ENCODE measurements at regions not wholly inside any gene's neighbourhood (a gene's known extent, or its start where the extent isn't known, plus 50 kb on each side); places are given as distances from the start of the nearest gene placed in this dataset.

- Histone ChIP-seq H3K9me3 (ENCODE audit: control insufficient read depth, insufficient read depth, low read length) (no peaks in the 10 kb centered on the region), H3K4me3 (ENCODE audit: low read depth, low read length) (no peak overlapping the region), H3K4me1 (ENCODE audit: control insufficient read depth, insufficient read depth, low read length) (peaks cover 28% of the 10 kb centered on the region), H3K36me3 (ENCODE audit: control insufficient read depth, insufficient read depth, low read length) (no peaks in the 10 kb centered on the region), H3K27me3 (ENCODE audit: control insufficient read depth, insufficient read depth, low read length) (no peaks in the 10 kb centered on the region), H3K9ac (ENCODE audit: low read depth, low read length) (no peak overlapping the region), H3K27ac (ENCODE audit: low read depth, low read length) (no peak overlapping the region)
Measured at GRCh38 chr3:82080792-82081191, 319.3 kb upstream of the GBE1 start.

GRCh38 chr3:82080261-82080660 is 318.8 kb upstream of the GBE1 start:
- H3K4me3 ChIP-seq (ENCODE audit: low read depth, low read length): no peak overlapping the region
- H3K27me3 ChIP-seq (ENCODE audit: control insufficient read depth, insufficient read depth, low read length): no peaks in the 10 kb centered on the region
- H3K9me3 ChIP-seq (ENCODE audit: control insufficient read depth, insufficient read depth, low read length): no peaks in the 10 kb centered on the region
- H3K4me1 ChIP-seq (ENCODE audit: control insufficient read depth, insufficient read depth, low read length): peaks cover 23% of the 10 kb centered on the region
- no peaks in the 10 kb centered on the region for H3K36me3 ChIP-seq (ENCODE audit: control insufficient read depth, insufficient read depth, low read length)
- no peak overlapping the region for H3K27ac ChIP-seq (ENCODE audit: low read depth, low read length)
- H3K9ac ChIP-seq (ENCODE audit: low read depth, low read length): no peak overlapping the region

GRCh38 chr3:82079335-82079890 is 318.0 kb upstream of the GBE1 start:
- Histone ChIP-seq H3K27ac (ENCODE audit: low read depth, low read length) (no peak overlapping the region), H3K27me3 (ENCODE audit: control insufficient read depth, insufficient read depth, low read length) (no peaks in the 10 kb centered on the region), H3K4me3 (ENCODE audit: low read depth, low read length) (no peak overlapping the region), H3K9me3 (ENCODE audit: control insufficient read depth, insufficient read depth, low read length) (no peaks in the 10 kb centered on the region), H3K36me3 (ENCODE audit: control insufficient read depth, insufficient read depth, low read length) (no peaks in the 10 kb centered on the region), H3K4me1 (ENCODE audit: control insufficient read depth, insufficient read depth, low read length) (peaks cover 14% of the 10 kb centered on the region), H3K9ac (ENCODE audit: low read depth, low read length) (no peak overlapping the region)

- no peak overlapping the region for H3K27ac ChIP-seq (ENCODE audit: low read depth, low read length)
- no peak overlapping the region for H3K4me3 ChIP-seq (ENCODE audit: low read depth, low read length)
- no peak overlapping the region for H3K9ac ChIP-seq (ENCODE audit: low read depth, low read length)
- H3K9me3 ChIP-seq (ENCODE audit: control insufficient read depth, insufficient read depth, low read length): no peaks in the 10 kb centered on the region
- H3K27me3 ChIP-seq (ENCODE audit: control insufficient read depth, insufficient read depth, low read length): no peaks in the 10 kb centered on the region
- peaks cover 9% of the 10 kb centered on the region; the same call in 1 of the 2 replicates for H3K4me1 ChIP-seq (ENCODE audit: control insufficient read depth, insufficient read depth, low read length)
- no peaks in the 10 kb centered on the region for H3K36me3 ChIP-seq (ENCODE audit: control insufficient read depth, insufficient read depth, low read length)
Measured at GRCh38 chr3:82078246-82078645, 316.8 kb upstream of the GBE1 start.

GRCh38 chr3:82067420-82067819 is 306.0 kb upstream of the GBE1 start:
- Histone ChIP-seq H3K27ac (ENCODE audit: low read depth, low read length) (no peak overlapping the region), H3K4me3 (ENCODE audit: low read depth, low read length) (no peak overlapping the region)

GRCh38 chr3:82058809-82059208 is 297.4 kb upstream of the GBE1 start:
- H3K9me3 ChIP-seq (ENCODE audit: control insufficient read depth, insufficient read depth, low read length): no peaks in the 10 kb centered on the region
- no peaks in the 10 kb centered on the region for H3K36me3 ChIP-seq (ENCODE audit: control insufficient read depth, insufficient read depth, low read length)
- H3K9ac ChIP-seq (ENCODE audit: low read depth, low read length): no peak overlapping the region
- H3K27me3 ChIP-seq (ENCODE audit: control insufficient read depth, insufficient read depth, low read length): no peaks in the 10 kb centered on the region
- no peaks in the 10 kb centered on the region for H3K4me1 ChIP-seq (ENCODE audit: control insufficient read depth, insufficient read depth, low read length)
- no peak overlapping the region for H3K27ac ChIP-seq (ENCODE audit: low read depth, low read length)
- no peak overlapping the region for H3K4me3 ChIP-seq (ENCODE audit: low read depth, low read length)

More at GRCh38 chr3:82067420-82067819, 306.0 kb upstream of the GBE1 start:
- Histone ChIP-seq H3K27me3 (ENCODE audit: control insufficient read depth, insufficient read depth, low read length) (no peaks in the 10 kb centered on the region), H3K9me3 (ENCODE audit: control insufficient read depth, insufficient read depth, low read length) (no peaks in the 10 kb centered on the region), H3K9ac (ENCODE audit: low read depth, low read length) (no peak overlapping the region), H3K4me1 (ENCODE audit: control insufficient read depth, insufficient read depth, low read length) (no peaks in the 10 kb centered on the region), H3K36me3 (ENCODE audit: control insufficient read depth, insufficient read depth, low read length) (no peaks in the 10 kb centered on the region)

GRCh38 chr3:82055792-82056191 is 294.3 kb upstream of the GBE1 start:
- no peaks in the 10 kb centered on the region for H3K4me1 ChIP-seq (ENCODE audit: control insufficient read depth, insufficient read depth, low read length)
- H3K27me3 ChIP-seq (ENCODE audit: control insufficient read depth, insufficient read depth, low read length): no peaks in the 10 kb centered on the region
- no peaks in the 10 kb centered on the region for H3K36me3 ChIP-seq (ENCODE audit: control insufficient read depth, insufficient read depth, low read length)
- H3K9me3 ChIP-seq (ENCODE audit: control insufficient read depth, insufficient read depth, low read length): no peaks in the 10 kb centered on the region
- H3K9ac ChIP-seq (ENCODE audit: low read depth, low read length): no peak overlapping the region
- no peak overlapping the region for H3K4me3 ChIP-seq (ENCODE audit: low read depth, low read length)
- H3K27ac ChIP-seq (ENCODE audit: low read depth, low read length): no peak overlapping the region

- Histone ChIP-seq H3K27ac (ENCODE audit: low read depth, low read length) (no peak overlapping the region), H3K9me3 (ENCODE audit: control insufficient read depth, insufficient read depth, low read length) (no peaks in the 10 kb centered on the region), H3K9ac (ENCODE audit: low read depth, low read length) (no peak overlapping the region), H3K4me1 (ENCODE audit: control insufficient read depth, insufficient read depth, low read length) (no peaks in the 10 kb centered on the region), H3K36me3 (ENCODE audit: control insufficient read depth, insufficient read depth, low read length) (no peaks in the 10 kb centered on the region), H3K27me3 (ENCODE audit: control insufficient read depth, insufficient read depth, low read length) (no peaks in the 10 kb centered on the region), H3K4me3 (ENCODE audit: low read depth, low read length) (no peak overlapping the region)
Measured at GRCh38 chr3:82054849-82055248, 293.4 kb upstream of the GBE1 start.

GRCh38 chr3:82053236-82053635 is 291.8 kb upstream of the GBE1 start:
- H3K27ac ChIP-seq (ENCODE audit: low read depth, low read length): no peak overlapping the region
- H3K4me1 ChIP-seq (ENCODE audit: control insufficient read depth, insufficient read depth, low read length): no peaks in the 10 kb centered on the region
- no peaks in the 10 kb centered on the region for H3K9me3 ChIP-seq (ENCODE audit: control insufficient read depth, insufficient read depth, low read length)
- no peaks in the 10 kb centered on the region for H3K36me3 ChIP-seq (ENCODE audit: control insufficient read depth, insufficient read depth, low read length)
- no peaks in the 10 kb centered on the region for H3K27me3 ChIP-seq (ENCODE audit: control insufficient read depth, insufficient read depth, low read length)
- no peak overlapping the region for H3K9ac ChIP-seq (ENCODE audit: low read depth, low read length)
- no peak overlapping the region for H3K4me3 ChIP-seq (ENCODE audit: low read depth, low read length)

GRCh38 chr3:82050382-82050781 is 288.9 kb upstream of the GBE1 start:
- H3K36me3 ChIP-seq (ENCODE audit: control insufficient read depth, insufficient read depth, low read length): no peaks in the 10 kb centered on the region
- no peaks in the 10 kb centered on the region for H3K9me3 ChIP-seq (ENCODE audit: control insufficient read depth, insufficient read depth, low read length)
- no peaks in the 10 kb centered on the region for H3K4me1 ChIP-seq (ENCODE audit: control insufficient read depth, insufficient read depth, low read length)
- no peak overlapping the region for H3K9ac ChIP-seq (ENCODE audit: low read depth, low read length)
- H3K27me3 ChIP-seq (ENCODE audit: control insufficient read depth, insufficient read depth, low read length): no peaks in the 10 kb centered on the region
- H3K4me3 ChIP-seq (ENCODE audit: low read depth, low read length): no peak overlapping the region
- no peak overlapping the region for H3K27ac ChIP-seq (ENCODE audit: low read depth, low read length)

GRCh38 chr3:82048711-82049110 is 287.3 kb upstream of the GBE1 start:
- Histone ChIP-seq H3K4me3 (ENCODE audit: low read depth, low read length) (no peak overlapping the region), H3K4me1 (ENCODE audit: control insufficient read depth, insufficient read depth, low read length) (no peaks in the 10 kb centered on the region), H3K27me3 (ENCODE audit: control insufficient read depth, insufficient read depth, low read length) (no peaks in the 10 kb centered on the region), H3K36me3 (ENCODE audit: control insufficient read depth, insufficient read depth, low read length) (no peaks in the 10 kb centered on the region), H3K9me3 (ENCODE audit: control insufficient read depth, insufficient read depth, low read length) (no peaks in the 10 kb centered on the region), H3K9ac (ENCODE audit: low read depth, low read length) (no peak overlapping the region), H3K27ac (ENCODE audit: low read depth, low read length) (no peak overlapping the region)
